ENCODE measurements at regions not wholly inside any gene's neighbourhood (a gene's known extent, or its start where the extent isn't known, plus 50 kb on each side); places are given as distances from the start of the nearest gene placed in this dataset.

DNA sequence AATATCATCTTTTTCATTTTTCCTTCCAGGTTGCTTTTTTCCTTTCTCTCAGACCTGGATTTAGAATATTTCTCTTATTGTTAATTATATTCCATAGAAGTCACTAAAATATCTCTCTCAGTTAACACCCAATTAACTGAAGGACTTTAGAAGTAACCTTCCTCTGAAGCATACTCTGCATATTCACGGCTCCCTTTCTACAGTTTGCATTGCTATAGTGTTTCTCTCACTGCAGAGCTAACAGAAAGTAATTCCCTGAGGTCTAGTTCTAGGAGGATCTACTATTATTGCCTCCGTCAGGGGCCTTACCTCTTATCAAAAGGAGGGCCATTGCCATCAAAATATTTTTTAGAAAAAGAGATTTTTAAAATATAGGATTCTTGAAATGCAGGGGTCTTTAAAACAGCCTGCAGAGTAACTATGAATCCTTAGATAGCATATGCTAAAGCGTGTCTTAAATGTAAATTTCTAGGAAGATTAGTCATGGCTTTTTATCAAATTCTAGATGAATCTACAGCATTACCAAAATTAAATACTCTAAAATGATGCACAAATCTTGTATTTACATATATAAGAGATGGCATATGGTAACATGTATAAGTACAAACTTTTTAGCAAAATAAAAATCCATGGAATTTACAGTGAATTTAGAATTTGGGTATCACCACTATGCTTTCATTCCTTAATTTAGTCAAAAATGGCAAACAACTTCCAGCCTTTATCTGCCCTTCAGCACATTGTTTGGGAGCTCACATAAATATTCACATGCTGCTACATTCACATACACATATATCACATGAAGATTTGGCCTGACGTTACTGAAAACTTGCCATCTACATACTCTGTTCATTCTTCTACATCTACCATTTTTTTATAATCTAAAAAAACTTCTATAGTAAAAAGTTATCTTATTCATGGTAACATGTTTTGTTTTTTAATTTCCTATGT is 696.8 kb downstream of the OTOL1 start:
- no peaks in the 10 kb centered on the region for H3K79me2 ChIP-seq (ENCODE audit: control insufficient read depth, insufficient read depth, low read length)
- H3K9ac ChIP-seq (ENCODE audit: insufficient read depth, low read length): no peak overlapping the region
- no peak overlapping the region for H2AFZ ChIP-seq (ENCODE audit: low read length)
- no peak overlapping the region for H3K27ac ChIP-seq (ENCODE audit: insufficient read depth, low read length)
- no peaks in the 10 kb centered on the region for H3K9me3 ChIP-seq (ENCODE audit: control insufficient read depth, insufficient read depth, low read depth, low read length)
- TF ChIP-seq EZH2 (IDR thresholded peaks at IDR 0.05; ENCODE audit: low read length, missing control alignments): no peak
- TF ChIP-seq, protein P1, sequence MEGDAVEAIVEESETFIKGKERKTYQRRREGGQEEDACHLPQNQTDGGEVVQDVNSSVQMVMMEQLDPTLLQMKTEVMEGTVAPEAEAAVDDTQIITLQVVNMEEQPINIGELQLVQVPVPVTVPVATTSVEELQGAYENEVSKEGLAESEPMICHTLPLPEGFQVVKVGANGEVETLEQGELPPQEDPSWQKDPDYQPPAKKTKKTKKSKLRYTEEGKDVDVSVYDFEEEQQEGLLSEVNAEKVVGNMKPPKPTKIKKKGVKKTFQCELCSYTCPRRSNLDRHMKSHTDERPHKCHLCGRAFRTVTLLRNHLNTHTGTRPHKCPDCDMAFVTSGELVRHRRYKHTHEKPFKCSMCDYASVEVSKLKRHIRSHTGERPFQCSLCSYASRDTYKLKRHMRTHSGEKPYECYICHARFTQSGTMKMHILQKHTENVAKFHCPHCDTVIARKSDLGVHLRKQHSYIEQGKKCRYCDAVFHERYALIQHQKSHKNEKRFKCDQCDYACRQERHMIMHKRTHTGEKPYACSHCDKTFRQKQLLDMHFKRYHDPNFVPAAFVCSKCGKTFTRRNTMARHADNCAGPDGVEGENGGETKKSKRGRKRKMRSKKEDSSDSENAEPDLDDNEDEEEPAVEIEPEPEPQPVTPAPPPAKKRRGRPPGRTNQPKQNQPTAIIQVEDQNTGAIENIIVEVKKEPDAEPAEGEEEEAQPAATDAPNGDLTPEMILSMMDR (conservative IDR thresholded peaks at IDR 0.05 in 1 of 2, IDR thresholded peaks at IDR 0.05 in 1 of 2; ENCODE audit: low read depth in 1 of 2, low read length in 2 of 2): no peak
- no peaks in the 10 kb centered on the region for H3K27me3 ChIP-seq (ENCODE audit: control insufficient read depth, insufficient read depth, low read length)
- no peak for DNase-seq (ENCODE audit: low read depth in 2 of 2)
- H3K4me3 ChIP-seq (replicated peaks in 1 of 4; ENCODE audit: control extremely low read depth in 1 of 4, insufficient read depth in 1 of 4, low read depth in 3 of 4, low read length in 4 of 4): no peak overlapping the region
- H3K4me2 ChIP-seq (ENCODE audit: extremely low read depth, insufficient read depth, low read length): no peak overlapping the region
- H3K36me3 ChIP-seq (ENCODE audit: control insufficient read depth, insufficient read depth, low read length): no peaks in the 10 kb centered on the region
- no peaks in the 10 kb centered on the region for H4K20me1 ChIP-seq (ENCODE audit: control insufficient read depth, extremely low read depth, insufficient read depth, low read length)
- H3K4me1 ChIP-seq (ENCODE audit: control insufficient read depth, extremely low read depth, insufficient read depth, low read length): no peaks in the 10 kb centered on the region

- no peak for TF ChIP-seq EZH2 (IDR thresholded peaks at IDR 0.05; ENCODE audit: low read length, missing control alignments)
- Histone ChIP-seq H2AFZ (ENCODE audit: low read length) (no peak overlapping the region), H3K4me2 (ENCODE audit: extremely low read depth, insufficient read depth, low read length) (no peak overlapping the region), H3K27me3 (ENCODE audit: control insufficient read depth, insufficient read depth, low read length) (no peaks in the 10 kb centered on the region), H3K9me3 (ENCODE audit: control insufficient read depth, insufficient read depth, low read depth, low read length) (no peaks in the 10 kb centered on the region), H4K20me1 (ENCODE audit: control insufficient read depth, extremely low read depth, insufficient read depth, low read length) (no peaks in the 10 kb centered on the region), H3K79me2 (ENCODE audit: control insufficient read depth, insufficient read depth, low read length) (no peaks in the 10 kb centered on the region), H3K9ac (ENCODE audit: insufficient read depth, low read length) (no peak overlapping the region), H3K27ac (ENCODE audit: insufficient read depth, low read length) (no peak overlapping the region), H3K4me3 (replicated peaks in 1 of 4; ENCODE audit: control extremely low read depth in 1 of 4, insufficient read depth in 1 of 4, low read depth in 3 of 4, low read length in 4 of 4) (no peak overlapping the region), H3K36me3 (ENCODE audit: control insufficient read depth, insufficient read depth, low read length) (no peaks in the 10 kb centered on the region), H3K4me1 (ENCODE audit: control insufficient read depth, extremely low read depth, insufficient read depth, low read length) (no peaks in the 10 kb centered on the region)
- DNase-seq (ENCODE audit: low read depth in 2 of 2): no peak
Observed at GRCh38 chr3:162195147-162195546, 698.5 kb downstream of the OTOL1 start.

DNA sequence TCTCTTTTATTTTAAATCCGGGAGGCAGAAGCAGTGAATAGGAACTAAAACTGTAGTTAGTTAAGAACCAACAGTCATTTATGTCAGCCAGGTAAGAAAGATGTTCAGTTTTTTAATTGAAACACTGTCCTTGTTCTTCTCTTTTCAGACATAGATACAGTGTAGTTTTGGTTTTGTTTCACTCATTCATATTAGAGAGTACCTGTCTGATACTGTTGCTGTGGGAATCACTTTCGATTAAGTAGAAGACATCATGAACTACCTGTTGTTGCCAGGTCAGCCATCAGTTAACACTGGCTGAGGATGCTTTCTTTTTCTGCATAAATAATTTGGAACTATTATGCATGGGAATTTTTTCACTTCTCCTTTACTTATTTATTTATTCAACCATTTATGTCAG is 700.4 kb downstream of the OTOL1 start:
- Histone ChIP-seq H4K20me1 (ENCODE audit: control insufficient read depth, extremely low read depth, insufficient read depth, low read length) (no peaks in the 10 kb centered on the region), H3K9me3 (ENCODE audit: control insufficient read depth, insufficient read depth, low read depth, low read length) (no peaks in the 10 kb centered on the region), H3K27me3 (ENCODE audit: control insufficient read depth, insufficient read depth, low read length) (no peaks in the 10 kb centered on the region), H3K4me1 (ENCODE audit: control insufficient read depth, extremely low read depth, insufficient read depth, low read length) (no peaks in the 10 kb centered on the region), H2AFZ (ENCODE audit: low read length) (no peak overlapping the region), H3K36me3 (ENCODE audit: control insufficient read depth, insufficient read depth, low read length) (no peaks in the 10 kb centered on the region), H3K27ac (ENCODE audit: insufficient read depth, low read length) (no peak overlapping the region), H3K4me2 (ENCODE audit: extremely low read depth, insufficient read depth, low read length) (no peak overlapping the region), H3K9ac (ENCODE audit: insufficient read depth, low read length) (no peak overlapping the region), H3K4me3 (replicated peaks in 1 of 4; ENCODE audit: control extremely low read depth in 1 of 4, insufficient read depth in 1 of 4, low read depth in 3 of 4, low read length in 4 of 4) (no peak overlapping the region), H3K79me2 (ENCODE audit: control insufficient read depth, insufficient read depth, low read length) (no peaks in the 10 kb centered on the region)
- TF ChIP-seq EZH2 (IDR thresholded peaks at IDR 0.05; ENCODE audit: low read length, missing control alignments): no peak
- TF ChIP-seq, protein P1 (conservative IDR thresholded peaks at IDR 0.05 in 1 of 2, IDR thresholded peaks at IDR 0.05 in 1 of 2; ENCODE audit: low read depth in 1 of 2, low read length in 2 of 2): no peak
- DNase-seq (ENCODE audit: low read depth in 2 of 2): no peak
